ENCODE measurements at regions not wholly inside any gene's neighbourhood (a gene's known extent, or its start where the extent isn't known, plus 50 kb on each side); places are given as distances from the start of the nearest gene placed in this dataset.

GRCh38 chr11:92276773-92277172, 52.2 kb downstream of the FAT3 start:
- DNase-seq = no peak

GRCh38 chr11:92277871-92278270, 53.3 kb downstream of the FAT3 start:
- no peak for DNase-seq

DNA sequence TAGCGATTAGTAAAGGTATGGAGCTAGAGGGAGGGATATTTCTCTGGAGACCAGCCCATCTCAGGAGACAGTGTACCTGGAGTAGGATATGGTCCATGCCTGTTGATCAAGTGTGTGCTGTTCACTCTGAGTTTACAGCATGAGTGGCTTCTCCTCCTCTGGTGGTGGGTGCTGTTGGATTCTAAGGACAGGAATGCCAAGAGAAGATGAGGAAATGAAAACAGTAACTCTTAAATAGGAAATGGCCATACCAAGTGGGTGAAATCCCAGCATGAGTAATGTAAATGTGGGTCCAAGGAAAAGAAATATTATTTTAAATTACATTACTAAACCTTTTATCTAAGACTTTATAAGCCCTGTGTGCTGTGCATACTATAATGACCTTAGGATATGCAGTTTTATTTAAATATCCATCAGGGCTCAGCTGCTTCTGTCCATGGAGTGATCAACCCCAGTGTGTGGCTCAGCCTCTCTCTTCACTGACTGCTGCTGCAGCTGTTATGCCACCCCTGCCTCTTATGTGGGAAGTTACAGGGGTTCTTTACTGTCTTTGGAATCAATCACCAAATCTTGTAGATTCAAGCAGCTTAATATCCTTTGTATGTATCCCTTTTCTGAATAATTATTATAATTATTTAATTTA, 54.3 kb downstream of the FAT3 start:
- no peak for DNase-seq

DNA sequence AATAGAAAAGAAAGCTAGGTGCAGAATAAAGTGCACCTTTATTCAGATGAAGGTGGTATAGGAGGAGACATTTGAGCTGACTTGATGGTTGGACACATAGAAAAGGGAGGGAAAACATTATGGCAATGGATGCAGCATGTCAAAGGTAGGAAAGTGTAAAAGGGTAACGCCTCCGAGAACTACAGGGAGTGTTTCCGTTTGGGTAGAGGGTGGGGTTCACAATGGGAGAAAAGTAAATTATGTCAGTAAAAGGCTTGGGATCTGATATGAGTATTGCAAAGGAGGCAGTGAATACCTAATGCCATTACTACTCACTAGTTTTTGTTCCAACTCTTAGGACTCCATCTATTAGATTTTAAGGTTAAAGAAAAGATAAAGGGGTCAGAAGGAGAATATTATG, 59.5 kb downstream of the FAT3 start:
- no peak for DNase-seq

DNA sequence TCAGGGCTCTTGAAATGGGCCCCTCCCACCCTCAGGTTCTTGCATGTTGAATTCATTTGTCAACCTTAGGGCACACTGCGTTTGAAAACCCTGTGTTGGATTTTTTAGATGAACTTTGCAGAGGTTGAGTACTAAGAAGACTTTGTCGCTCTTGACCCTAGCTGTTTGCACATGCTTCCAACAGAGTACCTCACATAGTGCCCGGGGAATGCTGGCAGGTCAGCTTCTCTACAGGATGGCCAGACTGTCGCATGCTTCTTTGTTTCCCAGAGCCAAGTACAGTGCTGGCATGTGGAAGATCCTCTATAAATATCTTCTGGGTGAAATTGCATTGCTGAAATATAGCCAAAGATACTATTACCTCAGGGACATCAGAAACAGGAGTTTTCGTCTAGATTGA, 59.9 kb downstream of the FAT3 start:
- no peak for DNase-seq

DNA sequence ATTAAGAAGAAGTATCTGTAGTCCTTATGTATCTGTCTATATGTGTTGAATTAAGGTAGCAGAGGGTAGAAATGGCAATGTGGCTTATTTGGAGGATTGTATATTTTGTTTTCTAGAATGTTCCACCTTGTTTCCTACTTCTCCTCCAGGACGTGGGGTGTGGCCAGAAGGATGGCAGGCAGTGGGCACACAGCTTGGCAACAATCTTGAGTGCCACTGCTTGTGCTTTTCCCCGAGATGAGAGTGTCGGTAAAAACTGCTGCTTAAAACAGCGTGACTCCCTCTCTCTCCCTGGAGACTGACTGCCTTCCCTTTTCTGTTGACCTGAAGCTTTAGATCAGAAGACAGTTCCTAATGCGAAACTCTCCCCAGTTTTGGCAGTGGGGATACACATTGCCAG, 61.2 kb downstream of the FAT3 start:
- DNase-seq = no peak

DNA sequence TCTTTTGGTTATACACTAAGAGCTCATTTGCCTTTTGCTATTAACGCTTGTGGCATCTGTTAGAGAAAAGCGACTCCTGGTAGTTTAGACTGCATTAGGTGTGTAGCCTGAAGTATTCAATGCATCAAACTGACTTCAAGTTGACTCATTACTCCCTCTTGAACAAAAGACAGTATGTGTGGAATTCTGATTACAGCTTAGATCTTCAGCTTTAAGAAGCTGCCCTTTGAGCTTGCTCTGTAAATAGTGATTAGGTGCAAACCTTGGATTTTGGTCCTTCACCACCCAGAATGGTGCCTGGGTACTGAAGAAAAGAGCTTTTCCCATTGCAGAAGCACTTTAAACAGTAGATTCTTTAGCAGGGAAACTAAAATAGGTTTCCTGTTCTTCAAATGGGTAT, 62.1 kb downstream of the FAT3 start:
- no peak for DNase-seq

DNA sequence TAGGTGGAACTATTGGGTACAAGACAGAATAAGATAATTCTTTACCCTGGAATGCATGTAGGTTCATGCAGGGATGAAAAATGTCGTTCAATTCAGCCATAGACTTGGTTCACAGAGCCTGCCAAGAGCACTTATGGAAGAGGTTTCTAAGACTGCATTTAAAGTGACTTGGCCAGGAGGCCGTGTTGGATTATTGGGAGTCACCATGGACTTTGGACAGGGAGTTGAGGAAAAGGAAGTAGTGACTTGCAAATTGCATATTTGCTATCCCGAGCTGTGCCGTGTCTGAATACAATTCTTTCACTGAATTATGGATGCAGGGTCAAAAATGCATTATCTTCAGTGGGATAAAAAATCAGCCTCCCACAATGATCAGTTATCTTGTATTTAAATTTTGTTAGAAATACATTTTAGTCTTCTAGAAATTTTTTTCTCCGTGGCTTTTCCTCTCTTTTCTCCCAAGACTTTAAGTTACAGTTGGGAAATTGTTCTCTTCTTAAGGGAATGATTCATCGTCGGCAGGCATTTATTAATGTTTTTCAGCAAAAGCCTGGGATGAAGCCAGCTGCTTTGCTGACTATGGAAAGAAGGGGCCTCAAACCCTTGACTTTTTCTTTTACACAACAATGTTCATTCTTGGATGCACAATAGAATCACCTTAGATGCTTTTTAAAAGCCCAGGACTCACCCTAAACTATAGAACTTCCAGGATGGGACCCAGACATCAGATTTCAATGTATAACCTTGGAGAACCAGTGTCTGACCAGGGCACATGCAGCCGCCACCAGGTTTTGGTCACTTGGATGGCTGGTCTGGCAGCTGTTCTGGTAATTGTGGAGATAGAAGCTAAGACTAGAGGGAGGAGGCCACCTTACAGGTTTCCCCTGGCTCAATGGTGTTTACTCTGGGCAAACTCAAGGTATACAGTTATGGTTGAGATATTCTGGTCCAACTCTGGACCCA, 70.8 kb downstream of the FAT3 start:
- DNase-seq = no peak

- DNase-seq = no peak
These were observed 71.5 kb downstream of the FAT3 start for GRCh38 chr11:92296138-92296515.

- DNase-seq = no peak
These were observed 73.2 kb downstream of the FAT3 start for GRCh38 chr11:92297567-92298553.

DNA sequence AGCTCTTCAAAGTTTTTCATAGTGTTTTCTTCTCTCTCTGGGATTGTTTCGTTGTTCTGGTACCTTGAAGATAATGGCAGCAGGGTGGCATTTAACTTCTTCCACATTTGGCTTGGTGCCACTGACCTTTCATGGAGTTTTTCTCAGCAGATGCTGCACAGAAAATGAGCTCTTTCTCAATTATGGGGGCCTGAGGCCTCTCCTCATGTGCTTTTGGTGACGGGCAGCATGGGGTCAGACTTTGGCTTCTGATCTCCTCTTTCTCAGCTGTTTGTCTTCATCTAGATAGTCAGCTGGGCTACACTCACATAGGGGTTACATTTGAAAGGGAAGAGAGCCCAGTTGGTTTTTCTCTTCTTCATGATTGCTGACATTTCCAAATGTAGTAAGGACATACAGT, 76.3 kb downstream of the FAT3 start:
- no peak for DNase-seq

GRCh38 chr11:92302770-92303169, 78.2 kb downstream of the FAT3 start:
- no peak for DNase-seq

DNA sequence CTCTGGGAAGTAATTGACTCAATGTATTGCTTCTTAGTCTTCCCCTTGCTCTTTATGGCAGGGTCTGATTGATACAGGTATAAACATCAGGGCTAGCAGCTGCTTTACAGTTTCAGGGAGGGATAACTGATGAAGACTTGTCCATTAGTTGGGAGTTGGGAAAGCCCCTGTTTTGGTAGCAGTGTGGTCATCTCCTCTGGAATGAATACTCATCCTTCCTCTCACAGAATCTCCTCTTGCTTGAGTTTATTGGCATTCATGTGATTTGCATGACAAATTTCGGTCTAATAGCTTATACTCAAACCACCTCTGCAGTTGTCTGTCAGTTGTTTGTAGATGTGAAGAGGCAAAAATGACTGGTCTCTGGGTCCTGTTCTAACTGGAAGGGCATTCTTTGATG, 79.7 kb downstream of the FAT3 start:
- DNase-seq = no peak

DNA sequence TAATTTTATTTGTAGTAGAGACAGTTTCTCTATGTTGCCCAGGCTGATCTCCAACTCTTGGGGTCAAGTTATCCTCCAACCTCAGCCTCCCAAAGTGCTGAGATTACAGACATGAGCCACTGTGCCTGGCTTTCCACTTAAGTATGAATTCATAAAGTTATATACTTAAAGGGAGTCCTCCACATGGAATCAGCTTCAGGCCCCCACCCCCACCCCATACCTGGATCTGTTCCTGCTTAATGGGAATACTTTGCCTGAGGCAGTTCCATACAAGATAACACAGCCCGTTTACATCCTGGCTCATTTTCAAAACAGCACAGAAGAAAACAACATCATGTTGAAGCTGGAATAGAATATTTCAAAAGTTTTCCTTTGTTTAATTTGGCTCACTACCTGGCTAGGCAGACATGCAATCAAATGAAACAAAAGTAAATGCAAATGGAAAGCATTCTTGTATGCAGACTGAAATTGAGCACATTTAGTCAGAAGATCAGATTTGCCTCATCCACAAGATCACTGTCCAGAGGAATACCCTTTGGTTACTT, 82.4 kb downstream of the FAT3 start:
- no peak for DNase-seq

DNA sequence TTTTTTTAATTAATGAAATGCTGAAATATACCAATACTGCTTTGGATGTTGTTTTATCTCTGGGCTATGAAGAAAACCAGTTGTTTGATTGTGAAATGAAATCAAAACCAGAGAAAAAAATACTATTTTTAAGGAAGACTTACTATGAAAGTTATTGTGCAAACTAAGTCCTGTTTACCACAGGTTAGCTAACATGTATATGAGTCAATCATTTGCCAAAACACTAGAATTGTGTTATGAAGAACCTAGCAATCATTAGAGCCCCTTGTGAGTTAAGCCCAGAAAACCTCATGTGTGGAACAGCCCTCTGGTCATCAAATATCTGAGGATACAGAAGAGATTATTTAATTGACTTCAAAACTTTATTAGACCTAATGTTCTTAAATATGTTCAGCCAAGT, 83.7 kb downstream of the FAT3 start:
- DNase-seq = no peak

GRCh38 chr11:92311616-92312449, 87.2 kb downstream of the FAT3 start:
- DNase-seq = no peak

DNA sequence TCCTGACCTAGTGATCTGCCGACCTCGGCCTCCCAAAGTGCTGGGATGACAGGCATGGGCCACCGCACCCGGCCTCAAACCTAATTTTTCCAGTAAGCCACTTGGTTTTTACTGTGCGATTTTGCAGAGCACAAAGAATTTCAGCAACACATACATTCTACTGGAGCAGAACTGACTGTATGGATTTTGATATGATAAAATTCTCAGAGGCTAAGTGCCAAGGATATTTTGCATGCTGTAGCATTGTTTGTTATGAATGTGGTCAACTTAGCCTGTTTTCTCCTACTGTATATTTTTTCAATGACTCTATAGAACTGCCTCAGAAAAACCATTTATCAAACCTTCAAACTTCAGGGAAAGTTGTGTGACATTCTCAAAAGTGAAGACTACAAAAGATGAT, 89.2 kb downstream of the FAT3 start:
- DNase-seq = no peak

GRCh38 chr11:92314499-92314898, 89.9 kb downstream of the FAT3 start:
- no peak for DNase-seq

- DNase-seq = no peak
These were observed 91.6 kb downstream of the FAT3 start for GRCh38 chr11:92316106-92316809.

- no peak for DNase-seq
These were observed 92.6 kb downstream of the FAT3 start for GRCh38 chr11:92317222-92317621.

GRCh38 chr11:92317721-92318120, 93.1 kb downstream of the FAT3 start:
- no peak for DNase-seq
